RPMI8226 (cell line): ENCODE measurements at regions not wholly inside any gene's neighbourhood (a gene's known extent, or its start where the extent isn't known, plus 50 kb on each side); places are given as distances from the start of the nearest gene placed in this dataset.
"Not testable (repeated sequence)": the region's sequence is repeated elsewhere in the genome, so short reads cannot be mapped to it uniquely, and the experiment has no call there.

Experiments
- DNase-seq: peaks from one replicate; pipeline ENCODE4 v3.0.0-alpha.2; 2015

DNA sequence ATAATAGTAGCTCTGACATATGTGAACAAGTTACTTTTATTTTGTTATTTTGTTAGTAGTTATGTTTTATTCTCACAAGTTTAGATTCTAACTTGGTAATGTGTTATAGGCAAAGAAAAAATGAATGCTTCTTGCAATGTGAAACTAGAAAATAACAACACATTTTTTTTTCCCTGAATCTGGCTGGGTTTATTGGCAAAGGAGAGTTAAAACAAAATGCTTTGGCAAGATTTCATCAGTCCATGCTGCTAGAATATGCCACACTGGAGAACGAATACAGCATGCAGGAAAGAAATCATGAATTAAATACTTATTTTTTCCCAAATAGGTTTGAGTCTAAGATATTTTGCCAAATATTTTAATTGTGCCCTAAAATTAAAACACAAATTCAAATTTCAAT lies 1048.1 kb upstream of the ACO1 start:
- no peak for DNase-seq

DNA sequence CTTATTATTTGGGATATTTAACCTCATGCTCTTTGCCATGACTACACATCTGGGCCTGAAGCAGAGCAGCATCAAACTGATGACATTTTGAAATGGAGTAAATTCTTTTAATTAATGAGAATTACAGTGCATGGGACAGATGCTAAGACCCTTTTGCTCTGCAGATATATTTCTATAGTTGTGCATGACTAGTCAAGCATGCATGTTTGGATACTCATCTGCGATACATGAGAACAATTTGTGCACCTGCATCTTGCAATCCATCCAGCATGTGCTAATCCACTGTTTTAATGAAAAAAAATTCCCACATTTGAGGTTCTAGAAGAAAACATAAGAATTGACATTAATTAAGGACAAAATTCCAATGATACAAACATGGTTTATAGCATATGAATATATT lies 1047.6 kb upstream of the ACO1 start:
- no peak for DNase-seq

GRCh38 chr9:31347082-31347617 lies 1037.3 kb upstream of the ACO1 start:
- peak; percentile 67 for DNase-seq

DNA sequence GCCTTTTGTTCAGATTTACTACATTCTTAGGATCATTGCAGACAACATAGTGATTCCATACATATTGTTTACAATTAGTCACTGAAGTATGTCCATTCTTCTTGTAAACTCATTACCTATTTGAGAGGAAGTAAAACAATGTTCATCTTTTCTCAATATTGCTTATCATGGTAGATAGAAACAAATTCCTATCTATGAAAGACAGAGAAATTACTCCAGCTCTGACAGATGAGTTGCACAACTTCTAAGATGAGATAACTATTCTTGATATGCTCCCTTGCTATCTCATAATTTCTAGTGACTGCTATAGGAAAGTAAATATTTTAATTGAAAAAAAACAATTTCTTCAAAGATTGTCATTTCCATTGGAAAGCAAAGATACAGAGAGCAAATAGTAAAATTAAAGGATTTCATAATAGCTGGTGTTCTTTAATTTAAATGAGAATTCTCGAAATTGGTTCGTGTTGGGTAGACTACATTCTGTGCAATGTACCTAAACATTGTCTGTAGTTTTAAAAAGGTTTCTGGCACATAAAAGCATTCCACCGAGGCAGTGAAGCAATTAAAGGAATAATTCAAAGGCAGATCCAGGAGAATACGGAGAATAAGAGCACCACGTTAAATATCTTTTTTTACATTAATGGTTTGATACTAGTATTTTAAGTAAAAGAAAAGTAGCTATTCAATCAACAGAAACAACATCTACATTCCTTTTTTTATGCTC lies 1029.1 kb upstream of the ACO1 start:
- DNase-seq, result no peak

DNA sequence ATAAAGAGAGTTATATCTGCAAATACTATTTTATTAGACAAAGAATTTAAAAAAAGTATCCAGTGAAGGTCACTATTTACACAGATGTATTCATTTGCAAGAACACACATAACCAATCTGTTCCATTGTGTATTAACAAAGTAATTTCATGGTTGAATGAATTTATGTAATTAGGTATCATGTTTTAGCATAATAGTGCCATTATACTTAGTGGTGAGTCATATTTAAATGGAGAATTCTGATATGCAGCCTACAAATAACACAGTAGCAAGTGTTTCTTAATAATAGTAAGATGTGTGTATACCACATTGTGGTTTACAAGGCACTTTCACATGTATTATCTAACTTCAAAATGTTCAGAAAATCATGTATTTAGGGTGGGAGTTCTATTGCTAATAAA lies 1028.5 kb upstream of the ACO1 start:
- DNase-seq, result no peak

GRCh38 chr9:31359071-31359470 lies 1025.4 kb upstream of the ACO1 start:
- no peak for DNase-seq

GRCh38 chr9:31364171-31364570 lies 1020.3 kb upstream of the ACO1 start:
- no peak for DNase-seq

- no peak for DNase-seq
These were observed 1011.5 kb upstream of the ACO1 start for GRCh38 chr9:31372799-31373587.

DNA sequence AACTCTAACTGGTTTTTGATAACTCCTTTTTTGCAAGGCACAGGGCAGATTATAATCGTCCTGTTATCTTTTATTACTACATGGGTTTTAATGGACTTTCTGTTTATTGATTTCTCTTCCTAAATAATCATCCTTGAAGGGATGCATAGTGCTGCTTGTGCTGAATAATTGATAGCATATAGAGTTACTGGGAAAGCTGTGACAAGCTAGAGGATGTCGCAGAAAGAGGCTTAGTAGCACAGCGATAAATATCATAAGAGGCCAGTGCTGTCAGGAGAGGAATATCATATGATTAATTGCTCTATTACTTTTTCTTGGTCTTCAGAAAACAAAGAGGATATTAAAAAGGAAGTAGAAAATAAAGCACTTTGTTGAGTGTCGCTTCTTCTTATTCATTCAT lies 1007.1 kb upstream of the ACO1 start:
- no peak for DNase-seq

GRCh38 chr9:31388660-31389059 lies 995.8 kb upstream of the ACO1 start:
- DNase-seq, result no peak

DNA sequence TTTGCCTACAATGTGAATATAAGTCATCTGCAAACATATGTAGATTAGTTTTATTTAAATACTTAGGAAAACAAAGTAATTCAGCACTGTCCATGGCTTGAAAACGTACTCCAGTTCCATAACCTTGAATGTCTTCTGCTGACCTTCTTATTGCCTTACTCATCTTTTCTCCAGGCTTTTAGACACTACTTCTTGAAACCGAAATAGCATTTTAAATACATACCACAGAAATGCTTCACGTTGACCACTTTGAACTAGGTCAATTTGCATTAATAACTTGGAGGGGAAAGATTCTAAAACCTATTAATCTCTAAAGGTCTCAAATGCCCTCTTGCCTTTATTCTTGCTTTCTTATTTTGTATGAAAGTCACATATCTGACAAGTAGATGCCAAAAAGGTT lies 995.4 kb upstream of the ACO1 start:
- no peak for DNase-seq

DNA sequence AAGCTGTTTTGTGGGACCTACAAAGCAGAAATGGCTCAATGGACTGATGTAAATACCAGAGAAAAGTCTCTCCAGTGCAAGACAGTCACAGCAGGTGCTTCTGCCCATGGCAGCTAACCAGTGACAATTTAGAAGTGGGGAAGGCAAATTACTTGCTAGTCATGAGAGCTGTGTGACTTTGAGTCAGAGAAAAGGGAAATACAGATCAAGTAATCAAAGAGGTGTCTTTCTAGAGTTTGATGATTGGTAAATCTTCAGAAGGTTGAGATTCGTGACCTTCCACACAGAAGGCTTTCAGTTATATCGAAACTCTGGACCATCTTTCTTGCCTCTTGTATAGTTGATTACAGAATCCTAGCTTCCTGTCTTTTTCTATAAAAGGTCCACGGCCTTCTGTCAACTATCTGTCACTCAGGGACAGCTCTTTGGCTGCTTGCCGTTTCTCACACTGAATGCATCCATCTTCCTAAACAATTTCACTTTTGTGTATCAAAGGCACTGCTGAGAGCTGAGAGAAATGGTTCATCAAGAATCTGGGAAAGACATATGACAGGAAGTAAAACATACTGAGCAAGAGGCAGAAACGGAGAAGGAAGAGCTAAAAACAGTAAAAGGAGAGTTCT lies 993.9 kb upstream of the ACO1 start:
- DNase-seq, result no peak

- no peak for DNase-seq
These were observed 991.2 kb upstream of the ACO1 start for GRCh38 chr9:31393240-31393639.

- peak; percentile 13 for DNase-seq
These were observed 990.4 kb upstream of the ACO1 start for GRCh38 chr9:31394015-31394473.

DNA sequence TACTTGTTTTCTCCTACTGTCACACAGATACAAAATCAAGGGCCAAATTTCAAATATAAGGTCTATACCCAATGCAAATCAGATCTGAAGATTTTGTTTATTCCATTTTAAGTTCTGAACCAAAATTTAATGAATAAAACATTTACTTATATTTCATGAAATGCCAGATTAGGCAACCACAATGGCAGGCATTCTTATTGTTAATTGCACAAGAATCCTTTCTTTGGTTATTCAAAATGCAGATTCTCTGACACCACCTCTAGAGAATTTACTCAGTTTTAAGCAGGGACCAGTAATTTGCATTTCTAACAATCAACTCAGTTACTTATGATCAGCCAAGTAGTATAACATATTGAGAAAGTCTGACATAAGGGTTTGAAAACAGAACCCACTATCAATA lies 972.4 kb upstream of the ACO1 start:
- DNase-seq, result no peak

- no peak for DNase-seq
These were observed 969.3 kb upstream of the ACO1 start for GRCh38 chr9:31415164-31415563.

DNA sequence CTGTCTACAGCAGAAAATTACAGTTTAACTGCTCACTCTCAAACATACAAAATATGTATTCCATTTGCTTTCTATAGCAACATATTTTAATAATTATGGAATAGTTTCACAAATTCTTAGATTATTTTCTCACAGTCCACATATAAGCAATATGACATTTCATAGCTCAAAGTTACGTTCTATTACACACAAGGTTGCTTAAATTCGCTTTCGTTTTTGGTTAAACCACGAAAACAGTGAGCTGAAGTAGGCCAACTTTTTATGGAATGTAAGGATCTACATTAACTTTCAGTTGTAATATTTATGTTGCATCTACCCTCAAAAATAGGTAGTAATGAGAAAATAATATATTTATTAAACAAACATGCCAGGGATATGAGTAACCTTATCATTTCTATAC lies 966.0 kb upstream of the ACO1 start:
- DNase-seq, result no peak

DNA sequence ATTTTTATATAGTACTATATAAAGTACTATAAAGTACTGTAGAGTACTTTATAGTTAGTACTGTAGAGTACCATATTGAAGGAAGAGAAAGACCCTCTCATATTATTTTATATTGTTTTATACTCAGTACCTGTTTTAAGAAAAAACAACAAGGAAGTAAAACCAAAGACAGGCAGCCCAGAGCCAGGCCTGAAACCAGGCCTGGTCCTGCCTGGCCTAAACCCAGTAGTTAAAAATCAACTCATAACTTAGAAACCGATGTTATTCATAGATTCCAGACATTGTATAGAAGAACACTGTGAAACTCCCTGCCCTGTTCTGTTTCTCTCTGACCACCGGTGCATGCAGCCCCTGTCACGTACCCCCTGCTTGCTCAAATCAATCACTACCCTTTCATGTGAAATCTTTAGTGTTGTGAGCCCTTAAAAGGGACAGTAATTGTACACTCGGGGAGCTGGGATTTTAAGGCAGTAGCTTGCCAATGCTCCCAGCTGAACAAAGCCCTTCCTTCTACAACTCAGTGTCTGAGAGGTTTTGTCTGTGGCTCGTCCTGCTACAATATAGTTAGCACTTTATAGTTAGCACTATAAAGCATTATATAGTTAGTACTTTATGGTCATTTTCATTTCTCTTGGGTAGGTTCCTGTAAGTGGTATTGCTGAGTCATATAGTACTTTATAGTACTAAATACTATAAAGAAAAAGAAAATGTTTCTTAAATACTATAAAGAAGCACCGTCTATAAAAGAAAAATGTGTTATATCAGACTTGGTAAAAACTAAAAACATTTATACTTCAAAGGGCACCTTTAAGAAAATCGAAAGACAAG lies 940.6 kb upstream of the ACO1 start:
- DNase-seq, result not testable (repeated sequence)

GRCh38 chr9:31445357-31445756 lies 939.1 kb upstream of the ACO1 start:
- no peak for DNase-seq

- no peak for DNase-seq
These were observed 938.5 kb upstream of the ACO1 start for GRCh38 chr9:31445960-31446359.

GRCh38 chr9:31467075-31467474 lies 917.4 kb upstream of the ACO1 start:
- no peak for DNase-seq

DNA sequence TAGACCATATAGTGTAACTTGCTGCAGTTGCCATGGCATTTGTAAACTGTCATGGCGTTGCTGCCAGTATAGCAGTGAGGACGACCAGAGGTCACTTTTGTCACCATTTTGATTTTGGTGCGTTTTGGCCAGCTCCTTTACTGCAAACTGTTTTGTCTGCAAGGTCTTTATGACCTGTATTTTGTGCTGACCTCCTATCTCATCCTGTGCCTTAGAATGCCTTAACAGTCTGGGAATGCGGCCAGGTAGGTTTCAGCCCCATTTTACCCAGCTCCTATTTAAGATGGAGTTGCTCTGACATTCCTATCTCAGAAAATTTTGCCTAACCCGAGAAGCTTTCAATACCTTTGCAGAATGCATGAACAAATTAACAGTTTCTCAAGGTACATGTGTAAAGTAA lies 914.4 kb upstream of the ACO1 start:
- no peak for DNase-seq

GRCh38 chr9:31471010-31471409 lies 913.4 kb upstream of the ACO1 start:
- DNase-seq, result no peak
